ENCODE measurements at regions not wholly inside any gene's neighbourhood (a gene's known extent, or its start where the extent isn't known, plus 50 kb on each side); places are given as distances from the start of the nearest gene placed in this dataset.
"Not testable (repeated sequence)": the region's sequence is repeated elsewhere in the genome, so short reads cannot be mapped to it uniquely, and the experiment has no call there.

GRCh38 chr12:114866331-114866730, 182.4 kb upstream of the TBX3 start:
- DNase-seq, result no peak

- DNase-seq, result no peak
Observed at GRCh38 chr12:114864837-114865551, 181.0 kb upstream of the TBX3 start.

- DNase-seq, result no peak
Observed at GRCh38 chr12:114863911-114864310, 179.9 kb upstream of the TBX3 start.

GRCh38 chr12:114860969-114861368, 177.0 kb upstream of the TBX3 start:
- no peak for DNase-seq

GRCh38 chr12:114858388-114859146, 174.6 kb upstream of the TBX3 start:
- no peak for DNase-seq

GRCh38 chr12:114855678-114856077, 171.7 kb upstream of the TBX3 start:
- no peak for DNase-seq

GRCh38 chr12:114852976-114853529, 169.1 kb upstream of the TBX3 start:
- no peak for DNase-seq

GRCh38 chr12:114851981-114852380, 168.0 kb upstream of the TBX3 start:
- DNase-seq, result no peak

- no peak for DNase-seq
Observed at GRCh38 chr12:114850661-114851275, 166.8 kb upstream of the TBX3 start.

GRCh38 chr12:114848666-114849065, 164.7 kb upstream of the TBX3 start:
- no peak for DNase-seq

GRCh38 chr12:114847441-114848035, 163.6 kb upstream of the TBX3 start:
- no peak for DNase-seq

- no peak for DNase-seq
Observed at GRCh38 chr12:114846771-114847170, 162.8 kb upstream of the TBX3 start.

- DNase-seq, result no peak
Observed at GRCh38 chr12:114841557-114842251, 157.7 kb upstream of the TBX3 start.

- no peak for DNase-seq
Observed at GRCh38 chr12:114838480-114838879, 154.5 kb upstream of the TBX3 start.

- no peak for DNase-seq
Observed at GRCh38 chr12:114836609-114837008, 152.6 kb upstream of the TBX3 start.

GRCh38 chr12:114835031-114835430, 151.1 kb upstream of the TBX3 start:
- no peak for DNase-seq

- DNase-seq, result no peak
Observed at GRCh38 chr12:114834621-114835020, 150.6 kb upstream of the TBX3 start.

GRCh38 chr12:114829833-114830232, 145.9 kb upstream of the TBX3 start:
- DNase-seq, result no peak

GRCh38 chr12:114829244-114829643, 145.3 kb upstream of the TBX3 start:
- DNase-seq, result not testable (repeated sequence)

- DNase-seq, result no peak
Observed at GRCh38 chr12:114827461-114827860, 143.5 kb upstream of the TBX3 start.

GRCh38 chr12:114826244-114826643, 142.3 kb upstream of the TBX3 start:
- no peak for DNase-seq

GRCh38 chr12:114823724-114824123, 139.7 kb upstream of the TBX3 start:
- no peak for DNase-seq

GRCh38 chr12:114821570-114821969, 137.6 kb upstream of the TBX3 start:
- no peak for DNase-seq

All from activated CD4-positive, alpha-beta T cell treated with anti-CD3 and anti-CD28 coated beads, Interleukin-2, amount 50 U/mL, for 16 hours (primary cell).